HL-60 (cell line): ENCODE measurements at regions not wholly inside any gene's neighbourhood (a gene's known extent, or its start where the extent isn't known, plus 50 kb on each side); places are given as distances from the start of the nearest gene placed in this dataset.

Experiments used
- DNase-seq, 2 experiments: peaks; one replicate each; pipeline ENCODE4 v3.0.0-alpha.2; 2010 to 2020; ENCODE audit warnings: low read depth in 1 of 2, low spot score in 1 of 2
- H3K27ac ChIP-seq: fragments of 250-450 bp; sonication (Bioruptor Pico); replicated peaks from 2 replicates; pipeline ENCODE4 v1.5.1; 2020; ENCODE audit warnings: mild to moderate bottlenecking, moderate library complexity
- H3K27me3 ChIP-seq: fragments of 250-450 bp; sonication (Bioruptor Pico); 2 replicates; pipeline ENCODE4 v1.5.1; 2021; ENCODE audit warnings: mild to moderate bottlenecking, moderate library complexity; ENCODE audit not compliant: insufficient read depth, poor library complexity, severe bottlenecking
- H3K4me3 ChIP-seq: replicated peaks from 2 replicates; pipeline ENCODE4 v1.5.1; 2011; ENCODE audit warnings: mild to moderate bottlenecking, control low read depth, low read length; ENCODE audit not compliant: insufficient read depth
- GABPA ChIP-seq: IDR thresholded peaks from 2 replicates; pipeline ENCODE4 v1.6.1; 2012; ENCODE audit warnings: low read depth
- POLR2AphosphoS5 ChIP-seq: IDR thresholded peaks from 2 replicates; pipeline ENCODE4 v1.6.1; 2012; ENCODE audit warnings: low read depth
- SPI1 ChIP-seq: IDR thresholded peaks from 2 replicates; pipeline ENCODE4 v1.6.1; 2012; ENCODE audit warnings: low read depth, mild to moderate bottlenecking, borderline replicate concordance
- TF ChIP-seq, protein P1 (sequence below): IDR thresholded peaks from 2 replicates; pipeline ENCODE4 v1.6.1; 2012; ENCODE audit warnings: low read depth; ENCODE audit not compliant: insufficient replicate concordance
- TF ChIP-seq, protein P2 (sequence below): IDR thresholded peaks from one replicate; pipeline ENCODE4 v1.5.1; 2011; ENCODE audit warnings: low read length, control low read depth, inconsistent platforms; ENCODE audit not compliant: insufficient read depth

DNA sequence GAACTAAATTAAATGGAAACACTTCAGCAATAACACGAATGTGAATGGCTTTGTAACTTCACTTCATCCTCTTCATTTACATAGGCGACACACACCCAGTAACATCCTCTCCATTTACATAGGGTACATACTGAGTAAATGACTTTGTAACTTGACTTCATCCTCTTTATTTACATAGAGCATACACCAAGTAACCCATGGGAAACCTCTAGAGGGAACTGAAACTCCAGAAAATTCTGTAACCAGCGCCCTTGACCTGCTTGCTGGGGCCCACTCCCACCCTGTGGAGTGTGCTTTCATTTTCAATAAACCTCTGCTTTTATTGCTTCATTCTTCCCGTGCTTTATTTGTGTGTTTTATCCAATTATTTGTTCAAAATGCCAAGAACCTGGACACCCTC lies 81.6 kb upstream of the OPRM1 start:
- Histone ChIP-seq H3K27ac (no peak overlapping the region), H3K4me3 (no peak overlapping the region), H3K27me3 (no peaks in the 10 kb centered on the region)
- DNase-seq = no peak
- TF ChIP-seq SPI1 (no peak), GABPA (no peak), POLR2AphosphoS5 (no peak)
- TF ChIP-seq, protein P1, sequence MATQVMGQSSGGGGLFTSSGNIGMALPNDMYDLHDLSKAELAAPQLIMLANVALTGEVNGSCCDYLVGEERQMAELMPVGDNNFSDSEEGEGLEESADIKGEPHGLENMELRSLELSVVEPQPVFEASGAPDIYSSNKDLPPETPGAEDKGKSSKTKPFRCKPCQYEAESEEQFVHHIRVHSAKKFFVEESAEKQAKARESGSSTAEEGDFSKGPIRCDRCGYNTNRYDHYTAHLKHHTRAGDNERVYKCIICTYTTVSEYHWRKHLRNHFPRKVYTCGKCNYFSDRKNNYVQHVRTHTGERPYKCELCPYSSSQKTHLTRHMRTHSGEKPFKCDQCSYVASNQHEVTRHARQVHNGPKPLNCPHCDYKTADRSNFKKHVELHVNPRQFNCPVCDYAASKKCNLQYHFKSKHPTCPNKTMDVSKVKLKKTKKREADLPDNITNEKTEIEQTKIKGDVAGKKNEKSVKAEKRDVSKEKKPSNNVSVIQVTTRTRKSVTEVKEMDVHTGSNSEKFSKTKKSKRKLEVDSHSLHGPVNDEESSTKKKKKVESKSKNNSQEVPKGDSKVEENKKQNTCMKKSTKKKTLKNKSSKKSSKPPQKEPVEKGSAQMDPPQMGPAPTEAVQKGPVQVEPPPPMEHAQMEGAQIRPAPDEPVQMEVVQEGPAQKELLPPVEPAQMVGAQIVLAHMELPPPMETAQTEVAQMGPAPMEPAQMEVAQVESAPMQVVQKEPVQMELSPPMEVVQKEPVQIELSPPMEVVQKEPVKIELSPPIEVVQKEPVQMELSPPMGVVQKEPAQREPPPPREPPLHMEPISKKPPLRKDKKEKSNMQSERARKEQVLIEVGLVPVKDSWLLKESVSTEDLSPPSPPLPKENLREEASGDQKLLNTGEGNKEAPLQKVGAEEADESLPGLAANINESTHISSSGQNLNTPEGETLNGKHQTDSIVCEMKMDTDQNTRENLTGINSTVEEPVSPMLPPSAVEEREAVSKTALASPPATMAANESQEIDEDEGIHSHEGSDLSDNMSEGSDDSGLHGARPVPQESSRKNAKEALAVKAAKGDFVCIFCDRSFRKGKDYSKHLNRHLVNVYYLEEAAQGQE = no peak
- TF ChIP-seq, protein P2, sequence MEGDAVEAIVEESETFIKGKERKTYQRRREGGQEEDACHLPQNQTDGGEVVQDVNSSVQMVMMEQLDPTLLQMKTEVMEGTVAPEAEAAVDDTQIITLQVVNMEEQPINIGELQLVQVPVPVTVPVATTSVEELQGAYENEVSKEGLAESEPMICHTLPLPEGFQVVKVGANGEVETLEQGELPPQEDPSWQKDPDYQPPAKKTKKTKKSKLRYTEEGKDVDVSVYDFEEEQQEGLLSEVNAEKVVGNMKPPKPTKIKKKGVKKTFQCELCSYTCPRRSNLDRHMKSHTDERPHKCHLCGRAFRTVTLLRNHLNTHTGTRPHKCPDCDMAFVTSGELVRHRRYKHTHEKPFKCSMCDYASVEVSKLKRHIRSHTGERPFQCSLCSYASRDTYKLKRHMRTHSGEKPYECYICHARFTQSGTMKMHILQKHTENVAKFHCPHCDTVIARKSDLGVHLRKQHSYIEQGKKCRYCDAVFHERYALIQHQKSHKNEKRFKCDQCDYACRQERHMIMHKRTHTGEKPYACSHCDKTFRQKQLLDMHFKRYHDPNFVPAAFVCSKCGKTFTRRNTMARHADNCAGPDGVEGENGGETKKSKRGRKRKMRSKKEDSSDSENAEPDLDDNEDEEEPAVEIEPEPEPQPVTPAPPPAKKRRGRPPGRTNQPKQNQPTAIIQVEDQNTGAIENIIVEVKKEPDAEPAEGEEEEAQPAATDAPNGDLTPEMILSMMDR = no peak

DNA sequence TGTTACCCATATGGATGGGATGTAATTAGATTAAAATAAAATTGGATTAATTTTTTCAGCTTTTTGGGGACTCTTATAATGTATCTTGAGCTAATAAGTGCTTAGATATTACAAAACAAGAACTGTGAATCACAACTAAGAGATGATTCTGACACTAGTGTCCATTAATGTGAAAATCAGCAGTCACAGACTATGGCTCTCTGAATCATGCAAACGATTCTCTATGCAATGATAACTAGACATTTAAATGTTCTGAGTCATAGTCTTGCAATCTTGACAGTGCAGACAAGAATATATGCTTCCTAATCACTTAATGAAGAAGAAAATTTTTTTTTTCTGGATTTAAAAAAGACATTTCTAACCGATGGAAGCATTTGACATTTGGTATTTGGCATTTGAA lies 82.2 kb upstream of the OPRM1 start:
- TF ChIP-seq, protein P1 = no peak
- TF ChIP-seq GABPA (no peak), SPI1 (no peak), POLR2AphosphoS5 (no peak)
- TF ChIP-seq, protein P2 = no peak
- no peak overlapping the region for H3K27ac ChIP-seq
- no peak overlapping the region for H3K4me3 ChIP-seq
- no peak for DNase-seq
- no peaks in the 10 kb centered on the region for H3K27me3 ChIP-seq

DNA sequence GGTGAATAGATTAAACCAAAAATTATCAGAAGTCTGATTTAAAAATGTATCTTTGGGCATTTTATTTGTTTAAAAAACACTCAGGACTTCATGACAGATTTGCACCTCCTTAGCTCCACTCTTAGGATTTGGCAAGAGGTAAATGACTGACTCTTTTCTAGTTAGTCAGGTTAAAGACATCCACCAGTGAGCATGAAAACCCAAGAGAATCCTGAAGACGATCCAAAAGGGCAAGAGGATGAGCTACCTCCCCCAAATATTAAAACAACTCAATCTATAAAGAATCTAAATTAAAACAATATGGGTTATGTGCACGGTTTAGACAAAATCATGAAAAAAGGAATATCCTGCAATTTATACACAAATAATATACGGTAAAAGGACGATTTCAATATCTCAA lies 89.4 kb upstream of the OPRM1 start:
- TF ChIP-seq SPI1 (no peak), POLR2AphosphoS5 (no peak), GABPA (no peak)
- TF ChIP-seq, protein P2 = no peak
- TF ChIP-seq, protein P1 = no peak
- no peak for DNase-seq
- Histone ChIP-seq H3K4me3 (no peak overlapping the region), H3K27ac (no peak overlapping the region), H3K27me3 (no peaks in the 10 kb centered on the region)
